Muscle of leg (tissue), 3 donors: ENCODE measurements at regions not wholly inside any gene's neighbourhood (a gene's known extent, or its start where the extent isn't known, plus 50 kb on each side); places are given as distances from the start of the nearest gene placed in this dataset.
"Not testable (repeated sequence)": the region's sequence is repeated elsewhere in the genome, so short reads cannot be mapped to it uniquely, and the experiment has no call there.

Experiments
- DNase-seq: peaks from one replicate; pipeline ENCODE4 v3.0.0; 2013
- H3K27ac ChIP-seq: one replicate; pipeline ENCODE4 v1.5.1; 2013; ENCODE audit warnings: mild to moderate bottlenecking, low read length, control low read depth
- H3K27me3 ChIP-seq: one replicate; pipeline ENCODE4 v1.6.1; 2013; ENCODE audit warnings: low read length; ENCODE audit not compliant: control insufficient read depth, insufficient read depth
- H3K36me3 ChIP-seq: one replicate; pipeline ENCODE4 v1.6.1; 2013; ENCODE audit warnings: low read length; ENCODE audit not compliant: control insufficient read depth, insufficient read depth
- H3K4me1 ChIP-seq: one replicate; pipeline ENCODE4 v1.6.1; 2013; ENCODE audit warnings: low read length; ENCODE audit not compliant: control insufficient read depth, insufficient read depth
- H3K4me3 ChIP-seq: one replicate; pipeline ENCODE4 v1.5.1; 2013; ENCODE audit warnings: low read length, control low read depth
- H3K9me3 ChIP-seq: replicated peaks from 2 replicates; pipeline ENCODE4 v1.6.1; 2013; ENCODE audit warnings: low read depth, low read length; ENCODE audit not compliant: control insufficient read depth
- WGBS: methylation state at CpG from one replicate; pipeline ENCODE4 v1.1.5; 2013; ENCODE audit warnings: missing lambda C conversion rate; ENCODE audit not compliant: insufficient coverage; 5-methylcytosine and 5-hydroxymethylcytosine counted together

- H3K4me1 ChIP-seq = no peaks in the 10 kb centered on the region
- 50% methylated on average over 8 of the region's 9 CpGs for WGBS
- peak; percentile 24 for DNase-seq
- H3K9me3 ChIP-seq = no peaks in the 10 kb centered on the region
- H3K27me3 ChIP-seq = no peaks in the 10 kb centered on the region
- H3K36me3 ChIP-seq = no peaks in the 10 kb centered on the region
- H3K4me3 ChIP-seq = no peak overlapping the region
- no peak overlapping the region for H3K27ac ChIP-seq
These were observed 810.2 kb upstream of the ADAMTS5 start for GRCh38 chr21:27776925-27777553.

- Histone ChIP-seq H3K27ac (no peak overlapping the region), H3K9me3 (no peaks in the 10 kb centered on the region), H3K27me3 (no peaks in the 10 kb centered on the region), H3K4me3 (no peak overlapping the region), H3K4me1 (no peaks in the 10 kb centered on the region), H3K36me3 (no peaks in the 10 kb centered on the region)
- no peak for DNase-seq
These were observed 805.9 kb upstream of the ADAMTS5 start for GRCh38 chr21:27772816-27773215.

GRCh38 chr21:27771938-27772483 is 805.1 kb upstream of the ADAMTS5 start:
- Histone ChIP-seq H3K9me3 (no peaks in the 10 kb centered on the region), H3K27ac (no peak overlapping the region), H3K4me3 (no peak overlapping the region), H3K4me1 (no peaks in the 10 kb centered on the region), H3K27me3 (no peaks in the 10 kb centered on the region), H3K36me3 (no peaks in the 10 kb centered on the region)
- DNase-seq = no peak
- WGBS = 83% methylated on average over 1 of the region's 5 CpGs

- WGBS = no CpG with 5 or more reads among the region's 2 CpGs
- H3K27me3 ChIP-seq = no peaks in the 10 kb centered on the region
- no peaks in the 10 kb centered on the region for H3K4me1 ChIP-seq
- H3K9me3 ChIP-seq = no peaks in the 10 kb centered on the region
- no peak for DNase-seq
- no peak overlapping the region for H3K4me3 ChIP-seq
- no peak overlapping the region for H3K27ac ChIP-seq
- no peaks in the 10 kb centered on the region for H3K36me3 ChIP-seq
These were observed 802.9 kb upstream of the ADAMTS5 start for GRCh38 chr21:27769763-27770162.

- H3K27ac ChIP-seq, H3K4me1 ChIP-seq: not testable (repeated sequence)
These were observed 801.3 kb upstream of the ADAMTS5 start for GRCh38 chr21:27768046-27768637.

GRCh38 chr21:27764056-27764455 is 797.2 kb upstream of the ADAMTS5 start:
- no CpG with 5 or more reads among the region's 1 CpG for WGBS
- peaks cover 2% of the 10 kb centered on the region for H3K9me3 ChIP-seq

More at GRCh38 chr21:27768046-27768637, 801.3 kb upstream of the ADAMTS5 start:
- DNase-seq, H3K27me3 ChIP-seq, H3K36me3 ChIP-seq, H3K4me3 ChIP-seq, H3K9me3 ChIP-seq: not testable (repeated sequence)
- no CpG with 5 or more reads among the region's 5 CpGs for WGBS

GRCh38 chr21:27761623-27762022 is 794.7 kb upstream of the ADAMTS5 start:
- WGBS = no CpG with 5 or more reads among the region's 1 CpG
- Histone ChIP-seq H3K4me3 (no peak overlapping the region), H3K4me1 (no peaks in the 10 kb centered on the region), H3K27ac (no peak overlapping the region), H3K36me3 (no peaks in the 10 kb centered on the region), H3K27me3 (no peaks in the 10 kb centered on the region), H3K9me3 (peaks cover 3% of the 10 kb centered on the region)
- peak; percentile 32 for DNase-seq

More at GRCh38 chr21:27764056-27764455, 797.2 kb upstream of the ADAMTS5 start:
- Histone ChIP-seq H3K4me1 (no peaks in the 10 kb centered on the region), H3K36me3 (no peaks in the 10 kb centered on the region), H3K4me3 (no peak overlapping the region), H3K27me3 (no peaks in the 10 kb centered on the region), H3K27ac (no peak overlapping the region)
- no peak for DNase-seq

GRCh38 chr21:27759820-27760219 is 792.9 kb upstream of the ADAMTS5 start:
- no peaks in the 10 kb centered on the region for H3K36me3 ChIP-seq
- H3K4me1 ChIP-seq = no peaks in the 10 kb centered on the region
- no peak for DNase-seq

GRCh38 chr21:27759091-27759659 is 792.3 kb upstream of the ADAMTS5 start:
- Histone ChIP-seq H3K27ac (no peak overlapping the region), H3K4me3 (no peak overlapping the region), H3K4me1 (no peaks in the 10 kb centered on the region), H3K36me3 (no peaks in the 10 kb centered on the region), H3K27me3 (no peaks in the 10 kb centered on the region), H3K9me3 (peaks cover 3% of the 10 kb centered on the region)
- WGBS = 89% methylated on average over 9 of the region's 11 CpGs
- DNase-seq = no peak

More at GRCh38 chr21:27759820-27760219, 792.9 kb upstream of the ADAMTS5 start:
- H3K27ac ChIP-seq = no peak overlapping the region
- H3K27me3 ChIP-seq = no peaks in the 10 kb centered on the region
- H3K9me3 ChIP-seq = peaks cover 3% of the 10 kb centered on the region
- no peak overlapping the region for H3K4me3 ChIP-seq

GRCh38 chr21:27756191-27756590 is 789.3 kb upstream of the ADAMTS5 start:
- Histone ChIP-seq H3K4me3 (no peak overlapping the region), H3K27ac (no peak overlapping the region), H3K4me1 (no peaks in the 10 kb centered on the region), H3K27me3 (no peaks in the 10 kb centered on the region), H3K9me3 (peaks cover 3% of the 10 kb centered on the region), H3K36me3 (no peaks in the 10 kb centered on the region)
- no peak for DNase-seq
- WGBS = 100% methylated on average over 1 of the region's 2 CpGs
